Tibial nerve (tissue), 4 donors: ENCODE measurements at regions not wholly inside any gene's neighbourhood (a gene's known extent, or its start where the extent isn't known, plus 50 kb on each side); places are given as distances from the start of the nearest gene placed in this dataset.

Source experiments
- DNase-seq, 2 donors: peaks; one replicate each; pipeline ENCODE4 v3.0.0-alpha.2; 2019; ENCODE audit warnings: low spot score in 2 of 2
- H3K27ac ChIP-seq, 4 donors: fragments of 200-600 bp; sonication (generic) in 3 of 4; one replicate each; pipeline ENCODE4 v1.5.1; 2017 to 2019; ENCODE audit warnings: mild to moderate bottlenecking in 1 of 4
- H3K27me3 ChIP-seq, 2 donors: fragments of 200-600 bp; sonication (generic) in 1 of 2; one replicate each; pipeline versions ENCODE4 v1.5.1 to v1.6.0; 2017 to 2019
- H3K36me3 ChIP-seq, 3 donors: fragments of 200-600 bp; sonication (generic); one replicate each; pipeline ENCODE4 v1.5.1; 2018 to 2019
- H3K4me1 ChIP-seq, 4 donors: fragments of 200-600 bp; sonication (generic) in 3 of 4; one replicate each; pipeline ENCODE4 v1.5.1; 2017 to 2019
- H3K4me3 ChIP-seq, 4 donors: fragments of 200-600 bp; sonication (generic) in 3 of 4; one replicate each; pipeline ENCODE4 v1.5.1; 2017 to 2019; ENCODE audit warnings: mild to moderate bottlenecking in 1 of 4, moderate library complexity in 1 of 4
- H3K9me3 ChIP-seq, 4 donors: fragments of 200-600 bp; sonication (generic) in 3 of 4; one replicate each; pipeline ENCODE4 v1.5.1; 2017 to 2019
- CTCF ChIP-seq, 5 experiments: fragments of 200-600 bp in 3 of 5; fragments of 450-650 bp in 2 of 5; sonication (generic) in 3 of 5; IDR thresholded peaks; one replicate each; pipeline ENCODE4 v1.5.1; 2016 to 2019; ENCODE audit warnings: antibody characterized with exemption in 5 of 5, mild to moderate bottlenecking in 3 of 5, moderate library complexity in 2 of 5
- EP300 ChIP-seq, 2 donors: sonication (generic); formaldehyde crosslinking; IDR thresholded peaks; one replicate each; pipeline ENCODE4 v1.6.1; 2017; ENCODE audit warnings: antibody characterized with exemption in 2 of 2, mild to moderate bottlenecking in 1 of 2
- POLR2A ChIP-seq, 2 donors: fragments of 450-650 bp; IDR thresholded peaks; one replicate each; pipeline ENCODE4 v1.6.1; 2017; ENCODE audit warnings: antibody characterized with exemption in 2 of 2, mild to moderate bottlenecking in 2 of 2, moderate library complexity in 2 of 2
- WGBS, 2 donors: methylation state at CpG; one replicate each; pipeline ENCODE4 v1.1.5; 2018; 5-methylcytosine and 5-hydroxymethylcytosine counted together

- Histone ChIP-seq H3K4me3 (no peak overlapping the region), H3K9me3 (no peaks in the 10 kb centered on the region), H3K36me3 (no peaks in the 10 kb centered on the region), H3K27ac (no peak overlapping the region), H3K27me3 (no peaks in the 10 kb centered on the region), H3K4me1 (peaks cover 0 to 10% (median 0%) of the 10 kb centered on the region in 4 donors)
- 72 to 77% methylated on average over 5 of the region's 5 CpGs for WGBS, 2 donors
- DNase-seq: no peak
- TF ChIP-seq EP300 (IDR thresholded peaks at IDR 0.05) (no peak), POLR2A (IDR thresholded peaks at IDR 0.05) (no peak), CTCF (IDR thresholded peaks at IDR 0.05) (no peak)
Observed at GRCh38 chr17:65320820-65321219, 183.7 kb downstream of the RGS9 start.

DNA sequence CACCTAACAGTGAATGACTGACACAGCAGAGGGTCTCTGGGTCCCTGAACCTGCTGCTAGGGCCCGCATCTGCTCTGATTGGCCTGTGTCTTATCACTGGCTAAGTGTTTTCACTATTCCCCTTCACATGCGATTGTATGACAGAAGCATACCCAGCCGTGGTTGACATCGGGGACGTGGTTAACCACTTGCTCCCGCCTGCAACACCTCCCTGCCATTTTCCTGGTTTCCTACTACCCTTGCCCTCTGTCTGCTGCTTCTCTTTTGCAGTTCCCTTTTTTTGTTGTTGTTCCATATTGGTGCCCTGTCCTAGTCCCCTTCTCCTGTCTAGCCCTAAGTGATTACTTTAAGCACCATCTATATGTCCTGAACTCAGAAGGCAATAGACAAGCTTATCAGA is 177.0 kb downstream of the RGS9 start:
- H3K36me3 ChIP-seq: no peaks in the 10 kb centered on the region
- no peaks in the 10 kb centered on the region for H3K27me3 ChIP-seq
- TF ChIP-seq POLR2A (IDR thresholded peaks at IDR 0.05) (no peak), CTCF (IDR thresholded peaks at IDR 0.05) (no peak), EP300 (IDR thresholded peaks at IDR 0.05) (no peak)
- no peak overlapping the region for H3K4me3 ChIP-seq
- H3K4me1 ChIP-seq: no peaks in the 10 kb centered on the region
- no peak for DNase-seq
- H3K9me3 ChIP-seq: no peaks in the 10 kb centered on the region
- no peak overlapping the region for H3K27ac ChIP-seq
- 73 to 75% methylated on average over 6 of the region's 6 CpGs for WGBS, 2 donors

- no peak for DNase-seq
- H3K27me3 ChIP-seq: no peaks in the 10 kb centered on the region
- H3K9me3 ChIP-seq: no peaks in the 10 kb centered on the region
- H3K4me1 ChIP-seq: no peaks in the 10 kb centered on the region
- TF ChIP-seq EP300 (IDR thresholded peaks at IDR 0.05) (no peak), CTCF (IDR thresholded peaks at IDR 0.05) (no peak), POLR2A (IDR thresholded peaks at IDR 0.05) (no peak)
- H3K27ac ChIP-seq: no peak overlapping the region
- H3K4me3 ChIP-seq: no peak overlapping the region
- WGBS, 2 donors: 42 to 44% methylated on average over 6 of the region's 6 CpGs
- H3K36me3 ChIP-seq: no peaks in the 10 kb centered on the region
Observed at GRCh38 chr17:65312718-65313377, 175.7 kb downstream of the RGS9 start.

DNA sequence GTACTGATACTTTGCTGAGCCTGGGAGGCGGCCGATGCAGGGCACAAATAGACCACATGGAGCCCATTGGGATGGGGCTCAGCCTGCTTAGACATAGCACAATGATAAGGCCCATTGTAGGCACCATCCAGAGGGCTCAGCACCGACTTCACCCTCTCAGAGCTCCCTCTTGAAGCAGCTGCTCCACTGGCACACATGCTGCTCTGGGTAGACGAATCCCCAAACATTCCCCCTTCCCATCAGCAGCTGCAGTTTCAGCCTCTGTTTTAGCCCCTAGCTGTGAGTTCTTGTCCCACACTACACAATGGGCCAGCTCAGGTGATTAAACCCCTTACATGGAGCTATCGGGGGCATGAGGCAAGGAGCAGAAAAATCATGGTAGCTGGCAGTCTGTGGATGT is 174.1 kb downstream of the RGS9 start:
- WGBS, 2 donors: 86 to 96% methylated on average over 4 to 5 of the region's 5 CpGs
- no peak for DNase-seq

GRCh38 chr17:65307961-65308316 is 170.8 kb downstream of the RGS9 start:
- Histone ChIP-seq H3K36me3 (no peaks in the 10 kb centered on the region), H3K4me3 (no peak overlapping the region), H3K27ac (no peak overlapping the region), H3K9me3 (peaks cover 0 to 2% (median 0%) of the 10 kb centered on the region in 4 donors), H3K27me3 (no peaks in the 10 kb centered on the region), H3K4me1 (no peaks in the 10 kb centered on the region)
- 89 to 91% methylated on average over 3 of the region's 3 CpGs for WGBS, 2 donors
- DNase-seq: no peak
- no peak for TF ChIP-seq CTCF (IDR thresholded peaks at IDR 0.05)
- TF ChIP-seq EP300 (IDR thresholded peaks at IDR 0.05): no peak
- TF ChIP-seq POLR2A (IDR thresholded peaks at IDR 0.05): no peak

More for the DNA sequence above, 174.1 kb downstream of the RGS9 start:
- Histone ChIP-seq H3K9me3 (no peaks in the 10 kb centered on the region), H3K4me3 (no peak overlapping the region), H3K27me3 (no peaks in the 10 kb centered on the region), H3K36me3 (no peaks in the 10 kb centered on the region), H3K27ac (no peak overlapping the region), H3K4me1 (no peaks in the 10 kb centered on the region)
- TF ChIP-seq CTCF (IDR thresholded peaks at IDR 0.05): no peak
